Brain microvascular endothelial cell (primary cell): ENCODE measurements at regions not wholly inside any gene's neighbourhood (a gene's known extent, or its start where the extent isn't known, plus 50 kb on each side); places are given as distances from the start of the nearest gene placed in this dataset.
"Not testable (repeated sequence)": the region's sequence is repeated elsewhere in the genome, so short reads cannot be mapped to it uniquely, and the experiment has no call there.

ENCODE experiments used
- DNase-seq: peaks from one replicate; pipeline ENCODE4 v3.0.0-alpha.2; 2020
- H3K27ac ChIP-seq: fragments of 250-450 bp; sonication (Bioruptor Pico); 2 replicates; pipeline ENCODE4 v1.5.1; 2020; ENCODE audit warnings: mild to moderate bottlenecking, moderate library complexity
- H3K27me3 ChIP-seq: fragments of 250-450 bp; sonication (Bioruptor Pico); replicated peaks from 2 replicates; pipeline ENCODE4 v1.5.1; 2020; ENCODE audit warnings: mild to moderate bottlenecking
- H3K36me3 ChIP-seq: fragments of 250-450 bp; sonication (Bioruptor Pico); replicated peaks from 2 replicates; pipeline ENCODE4 v1.5.1; 2020; ENCODE audit warnings: mild to moderate bottlenecking
- H3K4me3 ChIP-seq: 2 replicates; pipeline ENCODE4 v1.5.1; 2011; ENCODE audit warnings: low read depth, mild to moderate bottlenecking, control low read depth, low read length, moderate library complexity
- in situ Hi-C: cut with HindIII; loops from 2 replicates; pipeline ENCODE4 v1.10.0; 2017; ENCODE audit warnings: low sequenced_read_pairs, low pct_ligation_motif_present
- TF ChIP-seq, protein P1 (sequence below): IDR thresholded peaks from 2 replicates; pipeline ENCODE4 v1.5.1; 2011; ENCODE audit warnings: low read depth, mild to moderate bottlenecking, moderate library complexity, low read length, control low read depth, inconsistent platforms; ENCODE audit errors: missing control alignments

DNA sequence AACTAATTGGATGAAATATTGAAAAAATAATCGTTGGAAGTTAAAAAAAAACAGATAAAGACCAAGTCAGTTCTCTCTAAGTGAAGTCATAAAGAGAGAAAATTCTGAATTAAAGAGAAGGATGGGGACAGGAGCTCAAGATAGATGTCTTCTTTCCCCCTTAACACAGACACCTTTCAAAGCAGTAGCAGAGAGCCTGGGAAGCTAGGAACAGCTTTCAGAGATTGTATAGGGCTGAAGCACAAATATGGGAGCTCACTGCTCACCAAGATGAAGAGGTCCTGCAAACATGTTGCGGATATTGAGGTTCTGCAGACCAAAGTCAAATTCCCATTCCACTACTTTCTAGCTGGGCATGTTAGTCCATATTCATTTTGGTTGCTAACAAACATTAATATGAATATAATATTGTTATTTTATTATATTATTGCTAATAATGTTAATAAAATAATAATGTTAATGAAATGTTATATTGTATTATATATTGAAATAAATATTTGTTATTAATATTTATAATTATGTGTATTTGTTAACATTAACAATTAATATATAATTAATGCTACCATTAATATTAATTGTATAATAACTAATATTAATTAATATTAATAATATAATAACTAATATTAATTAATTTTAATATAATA, 319.1 kb downstream of the OXSM start:
- TF ChIP-seq, protein P1, sequence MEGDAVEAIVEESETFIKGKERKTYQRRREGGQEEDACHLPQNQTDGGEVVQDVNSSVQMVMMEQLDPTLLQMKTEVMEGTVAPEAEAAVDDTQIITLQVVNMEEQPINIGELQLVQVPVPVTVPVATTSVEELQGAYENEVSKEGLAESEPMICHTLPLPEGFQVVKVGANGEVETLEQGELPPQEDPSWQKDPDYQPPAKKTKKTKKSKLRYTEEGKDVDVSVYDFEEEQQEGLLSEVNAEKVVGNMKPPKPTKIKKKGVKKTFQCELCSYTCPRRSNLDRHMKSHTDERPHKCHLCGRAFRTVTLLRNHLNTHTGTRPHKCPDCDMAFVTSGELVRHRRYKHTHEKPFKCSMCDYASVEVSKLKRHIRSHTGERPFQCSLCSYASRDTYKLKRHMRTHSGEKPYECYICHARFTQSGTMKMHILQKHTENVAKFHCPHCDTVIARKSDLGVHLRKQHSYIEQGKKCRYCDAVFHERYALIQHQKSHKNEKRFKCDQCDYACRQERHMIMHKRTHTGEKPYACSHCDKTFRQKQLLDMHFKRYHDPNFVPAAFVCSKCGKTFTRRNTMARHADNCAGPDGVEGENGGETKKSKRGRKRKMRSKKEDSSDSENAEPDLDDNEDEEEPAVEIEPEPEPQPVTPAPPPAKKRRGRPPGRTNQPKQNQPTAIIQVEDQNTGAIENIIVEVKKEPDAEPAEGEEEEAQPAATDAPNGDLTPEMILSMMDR: no peak
- no peak for DNase-seq
- in situ Hi-C loops: no loop called here
- no peaks in the 10 kb centered on the region for H3K36me3 ChIP-seq
- H3K4me3 ChIP-seq: no peak overlapping the region
- H3K27ac ChIP-seq: no peak overlapping the region
- no peaks in the 10 kb centered on the region for H3K27me3 ChIP-seq

DNA sequence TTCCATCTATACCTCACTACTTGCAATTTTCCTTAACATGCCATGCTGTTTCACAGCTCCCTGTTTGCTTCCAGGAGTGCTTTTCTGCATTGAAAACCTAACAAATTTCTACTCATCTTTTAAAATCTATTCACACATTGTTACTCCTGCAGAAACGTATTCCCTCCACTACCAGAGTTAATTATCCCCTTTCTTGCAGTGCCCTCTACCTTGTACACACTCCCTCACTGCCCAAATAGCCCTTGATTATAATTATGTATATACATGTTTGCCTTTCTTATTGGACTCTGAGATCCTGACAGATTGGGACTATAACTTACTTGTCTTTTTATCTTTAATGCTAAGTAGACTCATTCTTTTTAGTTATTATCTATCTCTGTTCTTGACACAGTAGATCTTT, 325.0 kb downstream of the OXSM start:
- no peaks in the 10 kb centered on the region for H3K27me3 ChIP-seq
- no peak overlapping the region for H3K4me3 ChIP-seq
- no peak overlapping the region for H3K27ac ChIP-seq
- DNase-seq: no peak
- H3K36me3 ChIP-seq: no peaks in the 10 kb centered on the region
- in situ Hi-C loops: no loop called here
- TF ChIP-seq, protein P1: no peak

DNA sequence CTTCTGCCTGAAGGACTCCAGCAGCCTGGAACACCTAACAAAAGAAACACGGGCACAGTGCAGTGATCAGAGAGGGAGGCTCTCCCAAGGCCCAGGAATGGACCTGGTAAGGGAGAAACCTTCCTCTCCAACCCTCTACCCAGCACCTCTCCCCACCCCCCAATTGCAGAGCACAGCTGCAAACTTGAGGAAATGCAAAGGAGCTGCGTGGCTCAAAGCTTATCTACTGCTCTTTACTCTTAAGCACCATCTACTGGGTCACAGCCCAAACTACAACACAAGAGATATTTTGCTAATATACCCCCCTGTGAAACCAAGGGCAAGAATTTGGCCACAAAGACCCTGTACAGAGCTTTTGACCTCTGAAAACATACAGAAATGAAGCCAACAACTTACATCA, 328.3 kb downstream of the OXSM start:
- H3K27ac ChIP-seq: no peak overlapping the region
- TF ChIP-seq, protein P1: peak; percentile 16
- peak; percentile 0 for DNase-seq
- no peaks in the 10 kb centered on the region for H3K27me3 ChIP-seq
- H3K4me3 ChIP-seq: no peak overlapping the region
- in situ Hi-C loops: no loop called here
- no peaks in the 10 kb centered on the region for H3K36me3 ChIP-seq

DNA sequence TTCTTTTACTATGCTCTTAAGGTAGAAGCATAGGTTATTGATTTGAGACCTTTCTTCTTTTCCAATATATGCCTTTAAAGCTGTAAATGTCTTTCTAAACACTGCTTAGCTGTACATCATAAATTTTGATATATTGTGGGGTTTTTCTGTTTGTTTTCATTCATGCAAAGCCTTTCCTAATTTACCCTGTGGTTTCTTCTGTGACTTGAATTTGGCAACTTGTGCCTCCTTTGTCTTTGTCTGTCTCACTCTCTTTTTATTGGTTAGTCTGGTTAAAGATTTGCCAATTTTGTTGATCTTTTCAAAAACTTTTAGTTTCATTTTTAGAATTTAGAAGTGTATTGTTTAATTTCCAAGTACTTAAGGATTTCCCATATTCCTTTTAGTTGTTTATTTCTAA, 343.1 kb downstream of the OXSM start:
- no peak overlapping the region for H3K4me3 ChIP-seq
- TF ChIP-seq, protein P1: no peak
- in situ Hi-C loops: no loop called here
- no peak for DNase-seq
- H3K27me3 ChIP-seq: no peaks in the 10 kb centered on the region
- H3K27ac ChIP-seq: no peak overlapping the region
- no peaks in the 10 kb centered on the region for H3K36me3 ChIP-seq

DNA sequence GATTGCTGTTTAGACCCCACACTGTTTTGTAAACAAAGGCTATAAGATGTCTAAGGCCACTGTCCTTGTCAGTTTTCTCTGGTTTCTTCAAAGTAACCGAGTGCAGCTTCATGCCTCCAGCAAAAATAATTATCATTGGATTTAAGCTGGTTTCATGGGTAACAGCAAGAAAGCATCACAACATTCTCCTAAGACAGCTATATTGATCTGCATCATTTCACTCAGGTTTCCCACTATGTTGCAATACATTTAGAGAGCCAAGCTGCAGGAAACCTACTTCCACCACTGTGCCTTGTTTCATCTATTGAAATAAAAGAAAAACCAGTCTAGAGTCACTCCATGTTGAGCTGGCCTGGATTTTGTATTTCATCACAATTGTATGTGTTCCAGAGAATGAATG, 351.4 kb downstream of the OXSM start:
- H3K27me3 ChIP-seq: no peaks in the 10 kb centered on the region
- no peaks in the 10 kb centered on the region for H3K36me3 ChIP-seq
- H3K27ac ChIP-seq: no peak overlapping the region
- H3K4me3 ChIP-seq: no peak overlapping the region
- TF ChIP-seq, protein P1: no peak
- in situ Hi-C loops: no loop called here
- DNase-seq: no peak

DNA sequence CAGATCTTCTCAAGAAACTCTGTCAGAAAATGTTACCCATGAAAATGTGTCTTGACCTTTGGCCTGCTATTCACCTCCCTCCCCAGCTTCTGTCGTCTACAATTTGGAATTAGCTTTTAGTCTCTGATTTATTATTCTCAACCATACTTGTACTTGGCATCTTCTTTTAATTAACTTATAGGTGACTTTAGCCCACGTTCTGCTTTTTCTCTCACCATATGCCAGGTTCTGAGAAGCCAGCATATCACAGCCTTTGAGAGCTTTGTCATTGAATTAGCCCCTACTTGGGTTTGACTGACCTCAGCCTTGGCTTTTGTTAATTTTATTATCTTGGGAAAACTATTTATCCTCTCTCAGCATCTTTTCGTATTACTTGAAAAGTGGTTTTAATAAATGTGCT, 355.9 kb downstream of the OXSM start:
- H3K27ac ChIP-seq: no peak overlapping the region
- DNase-seq: no peak
- in situ Hi-C loops: no loop called here
- no peaks in the 10 kb centered on the region for H3K27me3 ChIP-seq
- TF ChIP-seq, protein P1: no peak
- H3K4me3 ChIP-seq: no peak overlapping the region
- no peaks in the 10 kb centered on the region for H3K36me3 ChIP-seq

DNA sequence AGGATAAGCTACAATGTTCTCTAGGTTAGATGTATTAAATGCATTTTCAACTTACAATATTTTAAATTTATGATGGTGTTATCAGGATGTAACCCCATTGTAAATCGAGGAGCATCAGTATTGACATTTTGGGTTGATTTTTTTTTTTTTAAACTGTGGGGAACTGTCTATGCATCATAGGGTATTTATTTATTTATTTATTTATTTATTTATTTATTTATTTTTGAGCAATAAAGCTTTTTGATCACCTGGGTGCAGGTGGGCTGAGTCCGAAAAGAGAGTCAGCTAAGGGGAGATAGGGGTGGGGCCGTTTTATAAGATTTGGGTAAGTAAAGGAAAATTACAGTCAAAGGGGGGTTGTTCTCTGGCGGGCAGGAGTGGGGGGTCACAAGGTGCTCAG, 367.5 kb downstream of the OXSM start:
- DNase-seq, H3K27me3 ChIP-seq, H3K4me3 ChIP-seq, H3K36me3 ChIP-seq, in situ Hi-C loops, H3K27ac ChIP-seq: not testable (repeated sequence)
